H1 (cell line): ENCODE measurements at regions not wholly inside any gene's neighbourhood (a gene's known extent, or its start where the extent isn't known, plus 50 kb on each side); places are given as distances from the start of the nearest gene placed in this dataset.

Source experiments
- ASH2L ChIP-seq: fragments of 200-600, 300-600 bp; sonication (generic); IDR thresholded peaks from one replicate; pipeline ENCODE4 v1.7.1; 2017; ENCODE audit warnings: low read length
- BACH1 ChIP-seq: IDR thresholded peaks from 2 replicates; pipeline ENCODE4 v1.6.1; 2012; ENCODE audit warnings: low read length, improper control_type of control experiment
- CHD1 ChIP-seq: IDR thresholded peaks from 2 replicates; pipeline ENCODE4 v1.6.1; 2012; ENCODE audit warnings: low read depth, low read length, improper control_type of control experiment
- CTCF ChIP-seq, 3 experiments: IDR thresholded peaks; 1 replicate in 2 of 3; 2 replicates in 1 of 3; pipeline versions ENCODE4 v1.5.1 to v1.6.1; 2011; ENCODE audit warnings: low read length in 3 of 3, mild to moderate bottlenecking in 3 of 3, inconsistent platforms in 2 of 3, low read depth in 1 of 3, moderate library complexity in 1 of 3; ENCODE audit not compliant: insufficient read depth in 1 of 3; ENCODE audit errors: control extremely low read depth in 1 of 3
- EP300 ChIP-seq, 2 experiments: IDR thresholded peaks; 1 replicate in 1 of 2; 2 replicates in 1 of 2; pipeline ENCODE4 v1.6.1; 2011 to 2012; ENCODE audit warnings: low read depth in 2 of 2, low read length in 2 of 2, mild to moderate bottlenecking in 2 of 2, borderline replicate concordance in 1 of 2, inconsistent platforms in 1 of 2, moderate library complexity in 1 of 2
- GTF2F1 ChIP-seq: IDR thresholded peaks from 2 replicates; pipeline ENCODE4 v1.6.1; 2012; ENCODE audit warnings: low read depth, low read length, improper control_type of control experiment, borderline replicate concordance
- HDAC6 ChIP-seq: IDR thresholded peaks from one replicate; pipeline ENCODE4 v1.7.1; 2012; ENCODE audit warnings: low read depth, mild to moderate bottlenecking, inconsistent platforms, low read length, moderate library complexity
- KDM1A ChIP-seq: fragments of 200-600, 300-600 bp; sonication (generic); IDR thresholded peaks from 2 replicates; pipeline ENCODE4 v1.7.1; 2016; ENCODE audit warnings: mild to moderate bottlenecking, low read length, borderline replicate concordance
- POLR2A ChIP-seq, 2 experiments: IDR thresholded peaks; 1 replicate in 1 of 2; 2 replicates in 1 of 2; pipeline ENCODE4 v1.6.1; 2011; ENCODE audit warnings: low read depth in 2 of 2, low read length in 2 of 2, mild to moderate bottlenecking in 2 of 2; ENCODE audit errors: control extremely low read depth in 1 of 2
- RFX5 ChIP-seq: IDR thresholded peaks from 2 replicates; pipeline ENCODE4 v1.6.1; 2011; ENCODE audit warnings: low read depth, low read length, improper control_type of control experiment, borderline replicate concordance
- SIX5 ChIP-seq: IDR thresholded peaks from 2 replicates; pipeline ENCODE4 v1.6.1; 2011; ENCODE audit warnings: mild to moderate bottlenecking, low read depth, low read length
- SUZ12 ChIP-seq: fragments of 200-600 bp; sonication (generic); IDR thresholded peaks from 2 replicates; pipeline ENCODE4 v1.6.1; 2012; ENCODE audit warnings: mild to moderate bottlenecking, inconsistent platforms, low read length, moderate library complexity, mixed read lengths
- TAF1 ChIP-seq: IDR thresholded peaks from 2 replicates; pipeline ENCODE4 v1.6.1; 2011; ENCODE audit warnings: mild to moderate bottlenecking, low read depth, low read length
- TEAD4 ChIP-seq: IDR thresholded peaks from 2 replicates; pipeline ENCODE4 v1.6.1; 2012; ENCODE audit warnings: low read depth, low read length, inconsistent platforms, mixed read lengths

- TF ChIP-seq RFX5 (no peak), TAF1 (no peak), TEAD4 (no peak), POLR2A (IDR thresholded peaks at IDR 0.05; ENCODE audit: control extremely low read depth in 1 of 2, low read depth in 2 of 2, low read length in 2 of 2) (no peak), BACH1 (no peak), ASH2L (no peak), EP300 (IDR thresholded peaks at IDR 0.05; ENCODE audit: borderline replicate concordance in 1 of 2, low read depth in 2 of 2, low read length in 2 of 2) (no peak), CTCF (IDR thresholded peaks at IDR 0.05; ENCODE audit: control extremely low read depth in 1 of 3, insufficient read depth in 1 of 3, low read depth in 1 of 3, low read length in 3 of 3) (no peak), CHD1 (no peak), KDM1A (no peak), GTF2F1 (no peak), SIX5 (no peak), SUZ12 (no peak), HDAC6 (no peak)
Measured at GRCh38 chr2:176795823-176796222, 416.8 kb upstream of the HNRNPA3 start.
